ENCODE measurements at regions not wholly inside any gene's neighbourhood (a gene's known extent, or its start where the extent isn't known, plus 50 kb on each side); places are given as distances from the start of the nearest gene placed in this dataset.
A peak's percentile ranks its signal among the peaks of the same experiment; 100 is the strongest.
"Not testable (repeated sequence)": the region's sequence is repeated elsewhere in the genome, so short reads cannot be mapped to it uniquely, and the experiment has no call there.

- no peak for DNase-seq
These were observed 685.1 kb downstream of the METTL15 start for GRCh38 chr11:28793282-28793738.

DNA sequence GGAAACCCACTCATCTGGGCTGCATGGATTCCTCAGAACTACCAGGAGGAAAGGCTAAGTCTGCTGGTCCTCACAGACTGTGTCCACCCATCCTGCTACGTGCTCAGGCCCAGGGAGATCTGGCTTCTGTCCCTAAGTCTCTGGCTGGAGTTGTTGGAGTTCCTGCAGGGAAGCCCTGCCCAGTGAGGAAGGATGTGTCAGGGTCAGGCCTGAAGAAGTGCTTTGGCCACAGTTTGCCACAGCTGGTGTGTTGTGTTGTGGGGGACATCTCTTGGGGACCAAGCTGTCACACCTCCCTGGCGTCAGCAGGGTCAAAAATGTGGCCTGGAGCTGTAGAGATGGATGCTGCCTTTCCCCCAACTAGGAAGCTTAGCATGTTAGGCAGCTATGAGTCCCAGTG is 684.7 kb downstream of the METTL15 start:
- no peak for DNase-seq

DNA sequence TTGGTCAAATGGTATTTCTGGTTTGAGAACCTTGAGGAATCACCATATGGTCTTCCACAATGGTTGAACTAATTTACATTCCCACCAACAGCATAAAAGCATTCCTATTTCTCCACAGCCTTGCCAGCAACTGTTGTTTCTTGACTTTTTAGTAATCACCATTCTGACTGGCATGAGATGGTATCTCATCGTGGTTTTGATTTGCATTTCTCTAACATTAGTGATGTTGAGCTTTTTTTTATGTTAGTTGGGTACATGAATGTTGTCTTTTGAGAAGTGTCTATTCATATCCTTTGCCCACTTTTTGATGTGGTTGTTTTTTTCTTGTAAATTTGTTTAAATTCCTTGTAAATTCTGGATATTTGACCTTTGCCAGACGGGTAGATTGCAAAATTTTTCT is 679.7 kb downstream of the METTL15 start:
- DNase-seq = not testable (repeated sequence)

DNA sequence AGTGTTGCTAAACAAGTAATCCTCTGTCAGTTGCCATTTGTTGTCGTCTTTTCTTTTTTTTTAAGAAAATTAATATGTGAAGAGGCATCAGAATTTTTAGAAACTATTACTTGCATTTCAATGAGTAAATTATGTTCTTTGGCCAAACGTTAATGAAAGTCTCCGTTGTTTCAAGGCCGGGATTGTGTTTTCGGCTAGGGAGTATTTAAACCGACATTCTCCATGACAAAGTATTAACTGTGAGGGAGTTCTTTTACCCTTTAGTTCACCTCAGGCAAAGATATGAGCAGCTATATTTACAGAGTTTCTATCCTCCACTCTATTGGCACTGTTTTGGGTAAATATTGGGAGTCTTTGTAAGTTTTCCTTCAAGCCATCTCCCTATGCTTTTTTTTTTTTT is 668.9 kb downstream of the METTL15 start:
- no peak for DNase-seq

DNA sequence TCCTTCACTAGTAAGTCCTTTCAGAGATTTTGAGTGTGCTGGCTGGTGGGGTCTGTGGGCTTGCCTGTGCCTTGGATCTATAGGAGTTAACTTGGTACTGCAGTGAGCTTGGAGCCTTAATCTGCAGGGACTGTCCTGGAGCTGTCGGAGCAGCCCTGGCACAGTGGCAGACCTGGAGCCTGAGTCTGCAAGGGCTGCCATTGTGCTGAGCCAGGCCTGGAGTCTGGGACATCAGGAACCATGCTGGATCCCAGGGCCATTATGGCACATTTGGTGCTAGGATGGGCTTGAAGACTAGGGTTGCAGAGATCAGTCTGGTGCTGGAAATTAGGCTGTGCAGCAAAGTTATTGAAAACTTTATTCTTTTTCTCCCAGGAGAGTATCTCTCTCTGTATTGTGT is 665.4 kb downstream of the METTL15 start:
- no peak for DNase-seq

DNA sequence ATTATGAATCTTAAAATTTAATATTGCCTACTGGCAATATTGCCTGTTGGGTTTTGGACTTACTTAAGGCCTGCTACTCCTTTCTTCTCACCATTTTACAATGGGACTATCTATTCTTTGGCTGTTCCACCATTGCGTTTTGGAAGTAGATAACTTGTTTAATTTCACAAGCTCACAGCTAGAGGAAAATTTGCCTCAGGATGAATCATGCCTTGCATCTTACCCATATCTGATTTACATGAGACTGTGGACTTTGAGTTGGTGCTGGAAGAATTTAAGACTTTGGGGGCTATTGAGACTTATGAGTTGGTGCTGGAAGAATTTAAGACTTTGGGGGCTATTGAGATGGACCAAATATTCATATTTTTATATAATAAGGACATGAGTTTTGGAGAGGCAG is 662.6 kb downstream of the METTL15 start:
- DNase-seq = no peak

GRCh38 chr11:28767574-28767973 is 659.4 kb downstream of the METTL15 start:
- DNase-seq = peak; percentile 79

- DNase-seq = no peak
These were observed 655.7 kb downstream of the METTL15 start for GRCh38 chr11:28763876-28764275.

- DNase-seq = no peak
These were observed 655.0 kb downstream of the METTL15 start for GRCh38 chr11:28763151-28763550.

GRCh38 chr11:28760676-28761390 is 652.6 kb downstream of the METTL15 start:
- no peak for DNase-seq

DNA sequence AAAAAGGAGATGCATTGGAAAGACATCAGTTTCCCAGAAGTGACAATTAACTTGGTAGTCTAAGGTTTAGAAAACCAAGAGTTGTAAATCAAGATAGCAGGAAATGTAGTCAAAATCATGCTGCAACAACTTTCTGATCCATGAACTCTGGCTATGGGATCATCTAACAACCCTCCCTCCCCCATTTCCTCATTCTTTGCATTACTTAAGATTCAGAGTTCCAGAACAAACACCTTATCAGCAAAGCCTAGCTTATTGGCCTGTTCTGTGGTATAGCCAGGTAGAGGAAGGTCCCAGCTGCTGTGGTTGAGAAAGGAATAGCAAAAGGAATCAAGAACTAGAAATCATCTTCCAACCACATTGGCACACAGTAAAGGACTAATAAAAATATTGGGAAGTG is 651.1 kb downstream of the METTL15 start:
- DNase-seq = peak; percentile 37

DNA sequence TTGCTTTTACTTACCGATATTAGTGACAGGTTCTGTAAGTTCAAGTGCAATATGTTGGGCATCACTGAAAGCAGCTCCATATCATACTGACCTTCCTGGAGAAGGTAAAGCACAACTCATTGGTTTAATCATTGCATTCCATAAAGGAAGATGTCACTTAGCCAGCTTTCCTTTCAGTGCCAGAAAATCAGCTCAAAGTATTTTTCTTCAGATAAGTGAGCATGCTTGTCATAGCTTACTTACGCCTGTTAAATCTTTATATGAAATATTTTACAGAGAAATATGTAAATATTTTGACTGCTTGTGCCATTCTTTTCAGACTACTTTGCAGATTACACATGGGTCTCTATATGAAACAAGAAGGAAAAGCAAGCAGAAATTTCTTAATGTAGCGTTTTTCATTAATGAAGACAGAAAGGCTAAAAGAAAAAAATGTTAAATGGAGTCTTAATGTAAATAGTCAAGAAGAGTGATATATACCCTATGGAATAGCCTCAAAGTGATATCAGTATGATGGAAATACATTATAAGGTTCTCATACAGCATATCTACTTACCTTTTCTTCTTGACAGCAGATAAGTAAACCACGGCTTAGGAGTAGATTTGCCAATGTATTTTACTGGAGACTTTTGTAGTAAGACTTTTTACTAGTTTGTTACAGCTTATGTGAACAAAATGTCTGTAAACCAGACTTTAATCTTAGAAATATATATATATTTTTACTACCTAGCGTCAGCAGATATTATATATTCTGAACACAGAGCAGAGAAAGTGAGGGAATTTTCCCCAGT is 649.7 kb downstream of the METTL15 start:
- peak; percentile 60 for DNase-seq

DNA sequence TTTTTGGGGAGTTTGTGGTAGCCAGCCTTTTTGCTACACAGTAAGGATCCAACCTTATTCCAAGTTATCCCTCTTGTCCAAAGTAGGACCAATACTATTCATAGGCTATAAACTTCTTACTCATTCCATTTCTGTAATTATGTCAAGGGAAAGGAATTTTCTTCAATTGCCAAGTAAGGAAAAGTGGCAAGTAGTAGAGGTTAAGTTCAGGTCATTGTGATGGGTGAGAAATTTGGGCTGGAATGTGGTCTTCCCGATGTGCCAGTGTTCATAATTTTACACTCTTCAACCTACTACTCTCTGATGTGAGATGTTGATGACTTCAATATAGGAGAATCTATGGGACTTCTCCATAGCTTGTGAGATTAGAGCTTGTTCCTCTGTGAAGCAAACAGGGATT is 648.8 kb downstream of the METTL15 start:
- DNase-seq = peak; percentile 70

GRCh38 chr11:28743061-28743550 is 634.9 kb downstream of the METTL15 start:
- peak; percentile 82 for DNase-seq

- DNase-seq = peak; percentile 72
These were observed 631.5 kb downstream of the METTL15 start for GRCh38 chr11:28739489-28740280.

DNA sequence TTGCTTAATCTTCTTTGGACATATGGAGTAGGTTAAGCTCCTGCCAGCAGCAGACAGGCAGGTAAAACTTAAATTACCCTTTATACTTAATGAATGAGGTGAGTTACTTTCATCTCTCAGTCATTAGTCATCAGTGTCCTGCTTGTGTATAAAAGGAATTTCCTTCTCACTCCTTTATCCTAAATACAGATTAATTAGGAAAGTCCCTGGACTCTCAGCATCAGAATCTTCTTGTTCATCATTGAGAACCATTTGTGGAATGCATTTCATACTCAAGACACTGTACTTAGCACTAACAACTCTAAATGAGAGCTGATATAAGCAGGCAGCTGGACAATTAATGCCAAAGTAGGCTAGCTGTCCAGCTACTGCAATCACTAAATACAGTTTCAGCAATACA is 630.4 kb downstream of the METTL15 start:
- peak; percentile 39 for DNase-seq

GRCh38 chr11:28736256-28736655 is 628.1 kb downstream of the METTL15 start:
- no peak for DNase-seq

DNA sequence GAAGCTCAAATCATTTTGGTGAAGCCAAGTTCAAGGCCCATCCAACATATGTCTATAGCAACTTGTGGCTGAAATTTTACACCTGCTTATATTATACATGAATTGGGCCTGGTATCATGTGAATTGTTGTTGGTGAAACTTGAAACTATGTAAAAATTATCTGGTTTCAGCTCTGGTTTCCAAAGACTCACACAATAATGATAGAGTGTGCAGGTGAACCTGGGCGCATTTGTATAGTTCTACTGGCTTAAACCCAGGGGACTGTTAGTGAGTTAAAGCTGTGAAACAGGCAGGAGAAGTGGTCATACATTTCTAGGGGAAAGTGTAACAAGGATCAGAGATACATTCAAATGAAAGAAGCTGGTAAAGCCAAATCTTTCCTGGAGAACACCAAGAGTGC is 627.3 kb downstream of the METTL15 start:
- no peak for DNase-seq

GRCh38 chr11:28730889-28731288 is 622.7 kb downstream of the METTL15 start:
- no peak for DNase-seq

DNA sequence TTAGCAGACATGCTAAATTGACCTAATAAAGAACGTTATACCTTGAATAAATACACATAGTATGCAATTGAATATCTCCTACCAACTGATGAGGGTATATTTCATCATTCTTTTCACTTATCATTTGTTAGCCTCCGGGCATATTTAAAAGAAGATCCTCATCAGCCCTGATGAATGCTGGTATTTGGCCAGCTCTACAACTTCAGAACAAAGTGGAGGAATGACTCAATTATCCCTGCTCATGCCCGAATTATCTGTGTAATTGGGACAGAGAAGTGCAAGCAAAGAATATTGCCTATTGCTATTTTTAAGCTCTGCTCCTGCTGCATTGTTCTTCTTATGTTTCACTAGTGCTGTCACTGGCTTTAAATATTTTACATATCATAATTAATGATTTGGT is 622.1 kb downstream of the METTL15 start:
- no peak for DNase-seq

GRCh38 chr11:28729339-28729738 is 621.2 kb downstream of the METTL15 start:
- no peak for DNase-seq

DNA sequence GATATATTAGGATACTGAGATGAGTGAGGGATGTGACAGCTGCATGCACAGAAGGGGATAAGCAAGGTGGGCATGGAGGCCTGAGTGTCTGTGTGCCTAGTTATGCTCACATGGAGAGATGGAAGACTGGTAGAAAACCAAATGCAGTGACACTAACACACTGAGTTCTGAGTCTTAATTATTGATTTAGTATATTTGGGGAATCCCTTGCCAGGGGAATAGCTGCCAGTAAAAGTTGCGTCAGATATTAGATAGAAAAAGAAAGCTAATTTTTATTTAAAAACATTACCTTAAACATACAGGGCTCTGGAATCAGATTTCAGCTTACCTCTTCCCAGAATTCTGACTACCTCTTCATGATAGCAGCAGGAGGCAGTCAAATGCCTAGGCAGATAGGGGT is 620.5 kb downstream of the METTL15 start:
- DNase-seq = no peak

- DNase-seq = peak; percentile 42
These were observed 619.1 kb downstream of the METTL15 start for GRCh38 chr11:28727254-28727653.
